HUES48 (cell line): ENCODE measurements at regions not wholly inside any gene's neighbourhood (a gene's known extent, or its start where the extent isn't known, plus 50 kb on each side); places are given as distances from the start of the nearest gene placed in this dataset.
"Not testable (repeated sequence)": the region's sequence is repeated elsewhere in the genome, so short reads cannot be mapped to it uniquely, and the experiment has no call there.

Source experiments
- H3K27ac ChIP-seq: one replicate; pipeline ENCODE4 v1.7.0; 2013; ENCODE audit warnings: low read depth, low read length, inconsistent platforms
- H3K27me3 ChIP-seq: 2 replicates; pipeline ENCODE4 v1.6.1; 2013; ENCODE audit warnings: mild to moderate bottlenecking, low read length; ENCODE audit not compliant: control insufficient read depth, insufficient read depth
- H3K36me3 ChIP-seq: 2 replicates; pipeline ENCODE4 v1.6.1; 2013; ENCODE audit warnings: low read length; ENCODE audit not compliant: control insufficient read depth, insufficient read depth
- H3K4me1 ChIP-seq: 2 replicates; pipeline ENCODE4 v1.6.1; 2013; ENCODE audit warnings: mild to moderate bottlenecking, low read length; ENCODE audit not compliant: control insufficient read depth, insufficient read depth
- H3K4me3 ChIP-seq: 2 replicates; pipeline ENCODE4 v1.5.1; 2013; ENCODE audit warnings: mild to moderate bottlenecking, low read depth, low read length
- H3K9ac ChIP-seq: 2 replicates; pipeline ENCODE4 v1.6.1; 2013; ENCODE audit warnings: mild to moderate bottlenecking, low read depth, low read length, moderate library complexity
- H3K9me3 ChIP-seq: 2 replicates; pipeline ENCODE4 v1.6.1; 2013; ENCODE audit warnings: low read length; ENCODE audit not compliant: control insufficient read depth, insufficient read depth

DNA sequence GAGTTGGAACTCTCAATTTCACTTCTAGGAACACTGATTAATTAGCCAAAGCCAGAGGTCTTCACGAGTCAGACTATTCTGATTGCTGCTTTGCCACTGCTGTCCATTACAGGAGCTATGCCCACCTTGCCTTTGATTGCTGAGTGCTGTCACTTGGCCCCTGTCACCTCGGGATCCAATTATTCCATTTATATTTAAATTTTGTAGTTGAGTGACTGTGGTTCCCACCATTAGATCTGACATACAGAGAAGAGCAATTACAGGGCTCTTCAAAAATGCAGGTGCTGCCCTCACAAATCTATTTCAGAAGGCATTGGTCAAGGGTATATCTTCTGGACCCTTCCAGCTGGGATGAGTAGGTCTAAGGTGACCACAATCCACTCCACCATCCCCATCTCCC lies 200.8 kb downstream of the GJA1 start:
- H3K27me3 ChIP-seq, H3K9ac ChIP-seq, H3K4me1 ChIP-seq, H3K27ac ChIP-seq, H3K36me3 ChIP-seq, H3K4me3 ChIP-seq: not testable (repeated sequence)
- H3K9me3 ChIP-seq, result peaks cover 47% of the 10 kb centered on the region

GRCh38 chr6:121639021-121639420 lies 203.6 kb downstream of the GJA1 start:
- H3K9me3 ChIP-seq, result peaks cover 19% of the 10 kb centered on the region
- no peak overlapping the region for H3K4me3 ChIP-seq
- no peak overlapping the region for H3K27ac ChIP-seq
- H3K36me3 ChIP-seq, result no peaks in the 10 kb centered on the region; the same call in 1 of the 2 replicates
- no peaks in the 10 kb centered on the region for H3K27me3 ChIP-seq
- no peak overlapping the region for H3K9ac ChIP-seq
- no peaks in the 10 kb centered on the region for H3K4me1 ChIP-seq

DNA sequence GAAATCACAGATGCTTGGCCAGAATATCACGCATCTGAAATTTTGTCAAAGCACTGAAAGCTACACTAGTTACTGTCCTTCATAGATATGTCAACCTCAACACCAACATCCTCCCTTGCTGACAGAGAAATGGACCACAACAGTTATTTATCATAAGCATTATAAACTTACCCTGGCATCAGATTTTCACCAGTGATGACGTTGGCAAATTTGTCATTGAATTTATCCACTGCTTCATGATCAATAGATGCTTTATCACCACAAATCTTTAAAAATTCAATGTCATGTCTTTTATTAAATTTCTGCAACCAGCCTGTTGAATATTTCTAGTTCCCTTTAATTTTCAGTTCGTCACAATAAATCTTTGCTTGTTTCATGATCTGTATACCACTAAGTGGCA lies 205.7 kb downstream of the GJA1 start:
- no peak overlapping the region for H3K27ac ChIP-seq
- H3K4me1 ChIP-seq, result no peaks in the 10 kb centered on the region
- H3K36me3 ChIP-seq, result no peaks in the 10 kb centered on the region
- H3K9ac ChIP-seq, result no peak overlapping the region
- no peak overlapping the region for H3K4me3 ChIP-seq
- H3K9me3 ChIP-seq, result peaks cover 3% of the 10 kb centered on the region
- no peaks in the 10 kb centered on the region for H3K27me3 ChIP-seq

DNA sequence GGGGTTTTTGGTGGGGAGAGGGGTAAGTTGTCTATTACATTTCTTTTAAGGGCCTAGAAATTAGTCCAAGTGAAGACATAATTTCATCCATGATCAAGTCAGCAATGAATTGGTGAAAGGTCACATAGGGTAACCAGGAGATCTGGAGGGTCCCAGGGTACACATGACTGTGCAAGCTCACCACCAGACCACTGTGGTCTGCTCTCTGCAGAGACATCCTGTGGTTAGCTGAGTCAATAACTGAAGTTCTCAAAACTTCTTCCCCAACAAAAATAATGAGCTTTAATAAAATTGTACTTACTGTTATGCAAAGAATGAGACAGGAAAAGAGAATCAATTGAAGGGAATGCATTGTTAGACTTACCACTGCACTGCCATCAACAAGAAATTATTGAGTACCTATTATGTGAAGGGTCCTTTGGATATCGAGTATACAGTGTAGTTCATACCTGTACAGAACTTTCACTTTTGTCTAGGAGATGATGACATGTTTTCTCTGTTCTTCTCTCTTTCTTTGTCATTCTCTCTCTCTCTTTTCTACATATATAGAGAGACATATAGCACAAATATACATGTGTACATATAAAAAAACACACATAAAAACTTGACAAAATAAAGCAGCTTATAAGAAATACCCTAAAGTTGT lies 209.8 kb downstream of the GJA1 start:
- Histone ChIP-seq H3K4me1 (no peaks in the 10 kb centered on the region), H3K27ac (no peak overlapping the region), H3K9ac (no peak overlapping the region), H3K36me3 (no peaks in the 10 kb centered on the region), H3K27me3 (no peaks in the 10 kb centered on the region), H3K9me3 (peaks cover 2% of the 10 kb centered on the region; the same call in 1 of the 2 replicates), H3K4me3 (no peak overlapping the region)

GRCh38 chr6:121647905-121648304 lies 212.5 kb downstream of the GJA1 start:
- Histone ChIP-seq H3K36me3 (no peaks in the 10 kb centered on the region), H3K27me3 (no peaks in the 10 kb centered on the region), H3K9ac (no peak overlapping the region), H3K4me1 (peaks cover 15% of the 10 kb centered on the region), H3K27ac (no peak overlapping the region), H3K4me3 (no peak overlapping the region), H3K9me3 (peaks cover 2% of the 10 kb centered on the region; the same call in 1 of the 2 replicates)

DNA sequence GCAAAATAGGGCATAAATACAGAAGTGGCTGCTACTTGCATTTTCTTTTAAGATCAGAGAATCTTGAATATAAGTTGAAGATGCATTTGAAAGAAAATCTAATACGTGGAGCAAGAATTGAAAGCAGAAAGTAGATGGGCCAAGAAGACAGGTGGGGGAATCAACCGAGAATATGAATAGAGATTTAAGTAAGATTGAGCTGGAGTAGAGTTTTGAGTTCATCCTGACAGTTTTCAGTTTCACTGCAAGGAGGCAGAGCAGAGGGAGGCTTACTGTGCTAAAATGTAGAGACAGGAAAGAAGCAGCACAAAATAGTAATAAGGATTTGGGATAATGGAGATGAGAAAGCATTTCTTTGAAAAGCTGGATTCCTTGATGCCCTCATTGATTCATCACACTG lies 214.5 kb downstream of the GJA1 start:
- Histone ChIP-seq H3K9ac (no peak overlapping the region), H3K9me3 (no peaks in the 10 kb centered on the region), H3K27me3 (no peaks in the 10 kb centered on the region), H3K4me3 (no peak overlapping the region), H3K36me3 (no peaks in the 10 kb centered on the region), H3K27ac (no peak overlapping the region), H3K4me1 (peaks cover 15% of the 10 kb centered on the region)

GRCh38 chr6:121651420-121651819 lies 216.0 kb downstream of the GJA1 start:
- H3K4me1 ChIP-seq, result peaks cover 15% of the 10 kb centered on the region
- H3K27me3 ChIP-seq, result no peaks in the 10 kb centered on the region
- H3K4me3 ChIP-seq, result no peak overlapping the region
- no peak overlapping the region for H3K27ac ChIP-seq
- H3K9ac ChIP-seq, result no peak overlapping the region
- no peaks in the 10 kb centered on the region for H3K36me3 ChIP-seq
- H3K9me3 ChIP-seq, result no peaks in the 10 kb centered on the region

GRCh38 chr6:121652223-121652622 lies 216.8 kb downstream of the GJA1 start:
- Histone ChIP-seq H3K4me3 (no peak overlapping the region), H3K9ac (no peak overlapping the region), H3K27ac (no peak overlapping the region), H3K9me3 (no peaks in the 10 kb centered on the region), H3K4me1 (peaks cover 15% of the 10 kb centered on the region), H3K36me3 (no peaks in the 10 kb centered on the region), H3K27me3 (no peaks in the 10 kb centered on the region)

DNA sequence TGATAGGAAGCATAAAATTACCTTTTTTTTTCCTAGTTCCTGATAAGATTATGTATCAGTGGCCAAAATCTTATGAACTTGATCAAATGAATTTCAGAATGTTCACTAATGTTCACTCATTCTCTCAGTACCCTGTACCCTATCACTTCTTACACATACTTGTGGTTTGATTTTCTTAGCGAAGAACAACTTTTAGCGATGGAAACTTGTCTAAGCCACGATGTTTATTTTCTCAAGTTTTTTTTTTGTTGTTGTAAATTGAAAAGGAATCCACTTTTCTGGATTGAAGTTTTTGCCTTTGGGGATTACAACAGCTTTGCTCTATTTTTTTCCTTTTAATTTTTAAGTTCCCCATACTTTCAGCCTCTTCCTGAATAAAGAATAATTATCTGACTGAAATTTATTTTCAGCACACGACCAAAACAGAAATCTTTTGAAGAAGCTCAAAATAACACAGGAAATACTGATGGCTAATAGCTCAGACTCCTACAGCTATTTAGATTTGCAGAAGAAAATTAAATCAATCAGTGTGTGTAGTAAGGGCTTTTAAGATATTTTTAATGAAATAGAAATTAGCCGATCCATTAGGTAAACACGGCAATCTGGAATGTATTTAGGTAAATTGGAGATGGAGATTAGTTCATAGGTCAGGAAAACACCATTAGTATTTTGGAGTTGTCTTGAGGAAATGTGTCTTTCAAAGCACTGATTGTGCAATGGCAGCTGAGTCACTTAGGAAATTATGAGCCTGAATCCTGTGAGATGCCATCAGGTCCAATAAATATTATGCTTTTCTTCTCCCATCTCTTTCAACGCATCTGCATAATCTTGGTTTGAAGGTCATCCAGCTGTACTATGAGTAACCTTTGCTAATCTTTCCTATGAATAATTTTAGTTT lies 217.5 kb downstream of the GJA1 start:
- no peaks in the 10 kb centered on the region for H3K27me3 ChIP-seq
- H3K4me3 ChIP-seq, result no peak overlapping the region
- H3K4me1 ChIP-seq, result peaks cover 15% of the 10 kb centered on the region
- H3K27ac ChIP-seq, result no peak overlapping the region
- H3K9ac ChIP-seq, result no peak overlapping the region
- H3K9me3 ChIP-seq, result no peaks in the 10 kb centered on the region
- no peaks in the 10 kb centered on the region for H3K36me3 ChIP-seq

- Histone ChIP-seq H3K9me3 (no peaks in the 10 kb centered on the region), H3K27me3 (no peaks in the 10 kb centered on the region)
These were observed 218.2 kb downstream of the GJA1 start for GRCh38 chr6:121653624-121654008.

GRCh38 chr6:121657972-121658371 lies 222.5 kb downstream of the GJA1 start:
- Histone ChIP-seq H3K4me1 (no peaks in the 10 kb centered on the region), H3K27me3 (no peaks in the 10 kb centered on the region), H3K9me3 (no peaks in the 10 kb centered on the region), H3K4me3 (no peak overlapping the region), H3K36me3 (no peaks in the 10 kb centered on the region), H3K9ac (no peak overlapping the region), H3K27ac (no peak overlapping the region)

More at GRCh38 chr6:121653624-121654008, 218.2 kb downstream of the GJA1 start:
- Histone ChIP-seq H3K4me1 (peaks cover 15% of the 10 kb centered on the region), H3K36me3 (no peaks in the 10 kb centered on the region), H3K4me3 (no peak overlapping the region), H3K27ac (no peak overlapping the region), H3K9ac (no peak overlapping the region)
